ENCODE measurements at regions not wholly inside any gene's neighbourhood (a gene's known extent, or its start where the extent isn't known, plus 50 kb on each side); places are given as distances from the start of the nearest gene placed in this dataset.
A peak's percentile ranks its signal among the peaks of the same experiment; 100 is the strongest.

DNA sequence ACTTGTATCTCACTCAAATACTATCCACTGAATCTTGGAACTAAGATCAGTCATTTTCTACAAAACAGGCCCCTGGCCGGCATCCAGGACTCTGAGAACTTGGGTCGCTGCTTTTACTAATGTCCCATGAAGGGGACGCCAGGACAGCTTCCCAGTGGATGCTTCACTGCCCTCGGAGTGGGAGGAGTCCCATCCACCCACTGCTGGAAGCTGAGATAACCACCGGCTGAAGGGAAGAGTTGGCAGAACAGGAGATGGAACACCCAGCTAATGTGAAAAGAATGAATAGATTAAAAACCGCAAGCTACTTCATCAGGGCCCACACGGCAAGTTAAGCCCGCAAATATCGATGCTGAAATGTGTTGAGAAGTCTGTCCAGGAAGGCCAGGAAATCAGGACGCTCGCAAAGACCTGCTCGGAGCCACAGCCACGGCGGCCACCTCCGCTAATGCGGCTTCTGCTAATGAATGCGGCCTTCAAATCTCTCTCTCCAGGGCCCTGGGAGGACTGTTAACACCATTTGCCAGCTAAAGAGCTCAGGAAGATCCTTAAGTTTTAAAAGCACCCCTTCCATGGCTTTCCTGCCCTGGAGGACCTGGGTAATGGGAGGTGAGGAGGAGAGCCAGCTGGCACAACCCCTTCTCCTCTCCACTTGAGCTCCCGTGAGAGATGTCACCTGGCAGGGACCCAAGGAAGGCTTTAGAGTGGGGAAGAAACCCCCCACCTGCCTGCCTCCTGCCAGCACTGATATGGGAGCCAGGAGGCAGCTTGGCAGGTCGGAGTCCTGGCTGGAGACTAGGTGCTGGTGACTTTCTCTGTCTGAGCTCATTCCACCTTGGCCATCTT is 226.6 kb upstream of the RPL38 start:
- H3K4me3 Mint-ChIP-seq, result no peak overlapping the region
- H3K27ac Mint-ChIP-seq, result no peak overlapping the region
- no peaks in the 10 kb centered on the region for H3K9me3 Mint-ChIP-seq
- DNase-seq (ENCODE audit: low spot score in 2 of 2, unreplicated experiment in 2 of 2), result no peak
- peaks cover 24% of the 10 kb centered on the region for H3K27me3 Mint-ChIP-seq (ENCODE audit: low read depth)
- no peak for TF ChIP-seq CTCF (IDR thresholded peaks at IDR 0.05; ENCODE audit: unreplicated experiment)
- H3K4me1 Mint-ChIP-seq, result peaks cover 1% of the 10 kb centered on the region
- no peaks in the 10 kb centered on the region for H3K36me3 Mint-ChIP-seq

- no peak for DNase-seq (ENCODE audit: low spot score in 2 of 2, unreplicated experiment in 2 of 2)
- H3K36me3 Mint-ChIP-seq, result no peaks in the 10 kb centered on the region
- H3K4me3 Mint-ChIP-seq, result no peak overlapping the region
- H3K27me3 Mint-ChIP-seq (ENCODE audit: low read depth), result peaks cover 34% of the 10 kb centered on the region
- H3K9me3 Mint-ChIP-seq, result no peaks in the 10 kb centered on the region
- H3K27ac Mint-ChIP-seq, result no peak overlapping the region
- no peak for TF ChIP-seq CTCF (IDR thresholded peaks at IDR 0.05; ENCODE audit: unreplicated experiment)
- peaks cover 5% of the 10 kb centered on the region for H3K4me1 Mint-ChIP-seq
These were observed 223.0 kb upstream of the RPL38 start for GRCh38 chr17:73980517-73980916.

DNA sequence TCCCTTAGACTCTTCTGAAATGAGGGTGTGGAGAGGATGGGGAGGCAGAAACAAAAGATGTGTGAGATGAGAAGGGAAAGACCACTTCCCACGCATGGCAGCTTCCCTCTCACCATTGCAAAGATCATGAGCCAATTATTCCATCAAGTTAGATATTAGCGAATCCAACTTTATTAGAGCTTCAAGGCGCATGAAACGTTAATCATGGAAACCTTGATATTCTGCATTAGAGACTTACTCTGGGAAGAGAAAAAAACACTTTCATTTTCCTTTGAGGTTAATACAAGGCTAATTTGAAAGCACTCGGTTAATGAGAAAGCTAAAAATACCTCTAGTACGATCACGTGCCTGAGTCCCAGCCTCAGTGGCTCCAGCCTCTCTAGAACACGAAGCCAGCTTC is 220.6 kb upstream of the RPL38 start:
- H3K27ac Mint-ChIP-seq, result no peak overlapping the region
- peaks cover 5% of the 10 kb centered on the region for H3K4me1 Mint-ChIP-seq
- H3K9me3 Mint-ChIP-seq, result no peaks in the 10 kb centered on the region
- no peaks in the 10 kb centered on the region for H3K36me3 Mint-ChIP-seq
- H3K4me3 Mint-ChIP-seq, result no peak overlapping the region
- H3K27me3 Mint-ChIP-seq (ENCODE audit: low read depth), result peaks cover 40% of the 10 kb centered on the region
- TF ChIP-seq CTCF (IDR thresholded peaks at IDR 0.05; ENCODE audit: unreplicated experiment), result no peak
- no peak for DNase-seq (ENCODE audit: low spot score in 2 of 2, unreplicated experiment in 2 of 2)

DNA sequence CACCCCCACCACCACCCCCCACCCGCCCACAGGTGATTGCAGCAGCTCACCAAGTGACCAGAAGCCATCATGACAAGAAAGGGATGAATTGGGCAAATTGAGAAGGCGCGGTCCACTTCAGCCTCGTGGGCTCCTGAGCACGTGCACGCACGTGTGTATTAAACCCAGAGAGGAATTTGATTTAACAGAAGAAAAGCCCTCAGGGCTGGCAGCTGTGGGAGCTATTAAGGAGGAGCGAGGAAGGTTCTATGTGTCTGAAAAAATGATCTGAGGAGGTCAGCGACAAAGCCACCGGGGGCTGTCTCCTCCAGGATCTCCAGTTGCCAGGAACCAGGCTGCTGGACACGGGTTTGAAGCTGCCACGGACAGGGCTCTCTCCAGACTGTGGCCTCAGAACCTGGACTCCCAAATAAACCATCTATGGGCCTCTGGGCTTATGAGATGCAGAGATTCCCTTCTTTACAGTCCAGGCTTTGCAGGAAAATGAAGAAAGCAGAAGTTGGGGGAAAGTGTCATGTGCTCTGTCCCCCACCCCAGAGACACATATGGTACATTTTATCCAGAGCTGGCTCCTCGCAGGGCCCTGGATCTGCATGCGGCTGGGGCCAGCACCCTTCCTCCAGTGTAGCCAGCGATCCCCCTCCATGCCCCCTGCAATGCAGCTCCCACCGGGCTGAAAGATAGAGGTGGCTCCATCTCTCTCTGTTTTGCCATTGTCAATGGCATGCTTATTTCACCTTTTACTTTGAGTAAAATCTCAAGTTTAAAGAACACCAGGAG is 219.7 kb upstream of the RPL38 start:
- Mint-ChIP-seq H3K4me3 (no peak overlapping the region), H3K27ac (no peak overlapping the region), H3K4me1 (peaks cover 5% of the 10 kb centered on the region), H3K36me3 (no peaks in the 10 kb centered on the region), H3K9me3 (no peaks in the 10 kb centered on the region), H3K27me3 (ENCODE audit: low read depth) (peaks cover 42% of the 10 kb centered on the region)
- no peak for DNase-seq (ENCODE audit: low spot score in 2 of 2, unreplicated experiment in 2 of 2)
- no peak for TF ChIP-seq CTCF (IDR thresholded peaks at IDR 0.05; ENCODE audit: unreplicated experiment)

DNA sequence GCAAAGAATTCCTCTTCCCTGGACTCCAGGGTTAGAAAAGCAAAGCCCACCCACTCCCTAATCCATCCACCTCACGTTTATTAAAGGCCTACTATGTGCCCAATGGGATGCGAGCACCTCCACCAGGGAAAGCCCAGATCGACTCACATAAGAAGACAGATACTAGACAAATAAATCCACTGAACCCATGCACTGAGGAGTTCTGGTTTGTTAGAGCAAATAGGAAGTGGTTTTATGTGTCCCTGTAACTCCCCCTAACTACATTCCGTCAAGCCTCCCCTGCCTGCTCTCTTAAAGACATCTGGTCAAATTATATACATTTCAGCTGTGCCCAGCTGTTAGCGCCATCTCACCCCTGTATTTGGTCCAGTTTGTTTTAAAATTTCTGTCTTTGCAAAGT is 218.5 kb upstream of the RPL38 start:
- Mint-ChIP-seq H3K9me3 (no peaks in the 10 kb centered on the region), H3K4me3 (no peak overlapping the region), H3K27me3 (ENCODE audit: low read depth) (peaks cover 37% of the 10 kb centered on the region), H3K36me3 (no peaks in the 10 kb centered on the region), H3K27ac (peak overlapping the region; percentile 62), H3K4me1 (peaks cover 5% of the 10 kb centered on the region)
- no peak for DNase-seq (ENCODE audit: low spot score in 2 of 2, unreplicated experiment in 2 of 2)
- TF ChIP-seq CTCF (IDR thresholded peaks at IDR 0.05; ENCODE audit: unreplicated experiment), result no peak
